ENCODE measurements at regions not wholly inside any gene's neighbourhood (a gene's known extent, or its start where the extent isn't known, plus 50 kb on each side); places are given as distances from the start of the nearest gene placed in this dataset.

- Histone ChIP-seq H3K4me2 (ENCODE audit: low read depth, low read length, poor library complexity, severe bottlenecking) (no peak overlapping the region), H3K9me2 (replicated peaks; ENCODE audit: low read depth, low read length) (no peaks in the 10 kb centered on the region), H4K20me1 (ENCODE audit: insufficient read depth, low read length, poor library complexity, severe bottlenecking) (no peaks in the 10 kb centered on the region), H3K79me2 (ENCODE audit: insufficient read depth, low read length) (no peaks in the 10 kb centered on the region), H3F3A (ENCODE audit: low read depth) (peaks cover 3% of the 10 kb centered on the region; the same call in 1 of the 2 replicates), H3K9ac (ENCODE audit: low read depth, low read length, poor library complexity, severe bottlenecking) (no peak overlapping the region), H3K27me3 (ENCODE audit: insufficient read depth, low read length, poor library complexity, severe bottlenecking) (no peaks in the 10 kb centered on the region), H3K9me3 (ENCODE audit: insufficient read depth, low read depth, low read length) (no peaks in the 10 kb centered on the region), H3K36me3 (ENCODE audit: insufficient read depth, low read length) (no peaks in the 10 kb centered on the region), H3K4me3 (ENCODE audit: low read length, poor library complexity, severe bottlenecking) (no peak overlapping the region), H3K4me1 (ENCODE audit: insufficient read depth, low read length, poor library complexity, severe bottlenecking) (peaks cover 37% of the 10 kb centered on the region), H2AFZ (ENCODE audit: low read length) (no peak overlapping the region)
- no peak for TF ChIP-seq EZH2phosphoT487 (IDR thresholded peaks at IDR 0.05; ENCODE audit: borderline replicate concordance)
- no peak for TF ChIP-seq CTCF (conservative IDR thresholded peaks at IDR 0.05; ENCODE audit: low read length)
Observed at GRCh38 chr5:54739371-54739770, 221.8 kb downstream of the SNX18 start.

GRCh38 chr5:54738973-54739367, 221.4 kb downstream of the SNX18 start:
- no peaks in the 10 kb centered on the region for H3K27me3 ChIP-seq (ENCODE audit: insufficient read depth, low read length, poor library complexity, severe bottlenecking)
- no peaks in the 10 kb centered on the region for H3K79me2 ChIP-seq (ENCODE audit: insufficient read depth, low read length)
- H3K4me3 ChIP-seq (ENCODE audit: low read length, poor library complexity, severe bottlenecking): no peak overlapping the region
- H2AFZ ChIP-seq (ENCODE audit: low read length): no peak overlapping the region
- H3F3A ChIP-seq (ENCODE audit: low read depth): peaks cover under 1% of the 10 kb centered on the region; the same call in 1 of the 2 replicates
- no peaks in the 10 kb centered on the region for H3K9me3 ChIP-seq (ENCODE audit: insufficient read depth, low read depth, low read length)
- peaks cover 34% of the 10 kb centered on the region for H3K4me1 ChIP-seq (ENCODE audit: insufficient read depth, low read length, poor library complexity, severe bottlenecking)
- no peaks in the 10 kb centered on the region for H3K36me3 ChIP-seq (ENCODE audit: insufficient read depth, low read length)
- no peak for TF ChIP-seq CTCF (conservative IDR thresholded peaks at IDR 0.05; ENCODE audit: low read length)
- TF ChIP-seq EZH2phosphoT487 (IDR thresholded peaks at IDR 0.05; ENCODE audit: borderline replicate concordance): no peak
- H3K4me2 ChIP-seq (ENCODE audit: low read depth, low read length, poor library complexity, severe bottlenecking): no peak overlapping the region
- H4K20me1 ChIP-seq (ENCODE audit: insufficient read depth, low read length, poor library complexity, severe bottlenecking): no peaks in the 10 kb centered on the region
- H3K9me2 ChIP-seq (replicated peaks; ENCODE audit: low read depth, low read length): no peaks in the 10 kb centered on the region
- no peak overlapping the region for H3K9ac ChIP-seq (ENCODE audit: low read depth, low read length, poor library complexity, severe bottlenecking)

GRCh38 chr5:54738118-54738972, 220.8 kb downstream of the SNX18 start:
- peak overlapping the region; percentile 83 for H2AFZ ChIP-seq (ENCODE audit: low read length)
- H3K9me2 ChIP-seq (replicated peaks; ENCODE audit: low read depth, low read length): no peaks in the 10 kb centered on the region
- no peaks in the 10 kb centered on the region for H4K20me1 ChIP-seq (ENCODE audit: insufficient read depth, low read length, poor library complexity, severe bottlenecking)
- H3K79me2 ChIP-seq (ENCODE audit: insufficient read depth, low read length): no peaks in the 10 kb centered on the region
- no peak overlapping the region for H3K4me2 ChIP-seq (ENCODE audit: low read depth, low read length, poor library complexity, severe bottlenecking)
- no peaks in the 10 kb centered on the region for H3K9me3 ChIP-seq (ENCODE audit: insufficient read depth, low read depth, low read length)
- H3K4me1 ChIP-seq (ENCODE audit: insufficient read depth, low read length, poor library complexity, severe bottlenecking): peaks cover 27% of the 10 kb centered on the region
- no peaks in the 10 kb centered on the region for H3K27me3 ChIP-seq (ENCODE audit: insufficient read depth, low read length, poor library complexity, severe bottlenecking)
- H3K9ac ChIP-seq (ENCODE audit: low read depth, low read length, poor library complexity, severe bottlenecking): no peak overlapping the region
- no peaks in the 10 kb centered on the region for H3K36me3 ChIP-seq (ENCODE audit: insufficient read depth, low read length)
- H3F3A ChIP-seq (ENCODE audit: low read depth): no peaks in the 10 kb centered on the region
- TF ChIP-seq CTCF (conservative IDR thresholded peaks at IDR 0.05; ENCODE audit: low read length) (no peak), EZH2phosphoT487 (IDR thresholded peaks at IDR 0.05; ENCODE audit: borderline replicate concordance) (no peak)
- no peak overlapping the region for H3K4me3 ChIP-seq (ENCODE audit: low read length, poor library complexity, severe bottlenecking)

All from Loucy (cell line).